Common myeloid progenitor, CD34-positive (primary cell): ENCODE measurements at regions not wholly inside any gene's neighbourhood (a gene's known extent, or its start where the extent isn't known, plus 50 kb on each side); places are given as distances from the start of the nearest gene placed in this dataset.

ENCODE experiments used
- CTCF ChIA-PET: fragments of 350-600 bp; sonication (Branson Sonifier 250); formaldehyde crosslinking; loops from one replicate; lab custom pipeline; 2021; ENCODE audit warnings: antibody characterized with exemption; lab: Charles Lee
- POLR2A ChIA-PET: fragments of 350-600 bp; sonication (Branson Sonifier 250); formaldehyde crosslinking; loops from one replicate; lab custom pipeline; 2021; ENCODE audit warnings: antibody characterized with exemption; lab: Charles Lee
- DNase-seq, 3 donors: peaks; one replicate each; pipeline versions ENCODE4 v3.0.0 to v3.0.0-alpha.2; 2013
- H3K27ac ChIP-seq, 2 experiments: 1 replicate in 1 of 2; 2 replicates in 1 of 2; pipeline ENCODE4 v1.7.0; 2013; ENCODE audit warnings: inconsistent platforms in 2 of 2, low read length in 2 of 2, mild to moderate bottlenecking in 2 of 2, low read depth in 1 of 2, moderate library complexity in 1 of 2; ENCODE audit not compliant: severe bottlenecking in 2 of 2, insufficient read depth in 1 of 2, poor library complexity in 1 of 2
- H3K27me3 ChIP-seq, 5 experiments: replicated peaks in 2 of 5; 1 replicate in 3 of 5; 2 replicates in 2 of 5; pipeline versions ENCODE4 v1.6.1 to v1.7.0; 2013; ENCODE audit warnings: low read length in 4 of 5, mild to moderate bottlenecking in 2 of 5, moderate library complexity in 2 of 5, inconsistent platforms in 1 of 5; ENCODE audit not compliant: insufficient read depth in 5 of 5, control insufficient read depth in 4 of 5
- H3K36me3 ChIP-seq, 4 experiments: 1 replicate in 2 of 4; 2 replicates in 2 of 4; pipeline versions ENCODE4 v1.6.1 to v1.7.0; 2013; ENCODE audit warnings: low read length in 3 of 4, control low read depth in 1 of 4, mild to moderate bottlenecking in 1 of 4; ENCODE audit not compliant: control insufficient read depth in 4 of 4, insufficient read depth in 4 of 4
- H3K4me1 ChIP-seq, 4 experiments: 1 replicate in 3 of 4; 2 replicates in 1 of 4; pipeline versions ENCODE4 v1.6.1 to v1.7.1; 2013; ENCODE audit warnings: low read length in 3 of 4, mild to moderate bottlenecking in 3 of 4, control low read depth in 1 of 4, inconsistent platforms in 1 of 4, moderate library complexity in 1 of 4; ENCODE audit not compliant: control insufficient read depth in 4 of 4, insufficient read depth in 4 of 4; ENCODE audit errors: control extremely low read depth in 1 of 4
- H3K4me3 ChIP-seq, 7 experiments: 1 replicate in 4 of 7; 2 replicates in 3 of 7; pipeline versions ENCODE4 v1.5.1 to v1.7.0; 2013; ENCODE audit warnings: mild to moderate bottlenecking in 7 of 7, low read length in 6 of 7, moderate library complexity in 6 of 7, inconsistent platforms in 2 of 7, low read depth in 2 of 7, control low read depth in 1 of 7; ENCODE audit not compliant: insufficient read depth in 4 of 7, control insufficient read depth in 1 of 7; ENCODE audit errors: extremely low read depth in 1 of 7
- H3K9me3 ChIP-seq, 5 experiments: 1 replicate in 4 of 5; 2 replicates in 1 of 5; pipeline versions ENCODE4 v1.6.1 to v1.7.1; 2013; ENCODE audit warnings: low read length in 4 of 5, mild to moderate bottlenecking in 2 of 5, inconsistent platforms in 1 of 5, low read depth in 1 of 5, moderate library complexity in 1 of 5; ENCODE audit not compliant: control insufficient read depth in 4 of 5, insufficient read depth in 2 of 5; ENCODE audit errors: control extremely low read depth in 1 of 5
- WGBS: methylation state at CpG from one replicate; pipeline ENCODE4 v1.1.5; 2013; ENCODE audit not compliant: insufficient coverage; 5-methylcytosine and 5-hydroxymethylcytosine counted together

DNA sequence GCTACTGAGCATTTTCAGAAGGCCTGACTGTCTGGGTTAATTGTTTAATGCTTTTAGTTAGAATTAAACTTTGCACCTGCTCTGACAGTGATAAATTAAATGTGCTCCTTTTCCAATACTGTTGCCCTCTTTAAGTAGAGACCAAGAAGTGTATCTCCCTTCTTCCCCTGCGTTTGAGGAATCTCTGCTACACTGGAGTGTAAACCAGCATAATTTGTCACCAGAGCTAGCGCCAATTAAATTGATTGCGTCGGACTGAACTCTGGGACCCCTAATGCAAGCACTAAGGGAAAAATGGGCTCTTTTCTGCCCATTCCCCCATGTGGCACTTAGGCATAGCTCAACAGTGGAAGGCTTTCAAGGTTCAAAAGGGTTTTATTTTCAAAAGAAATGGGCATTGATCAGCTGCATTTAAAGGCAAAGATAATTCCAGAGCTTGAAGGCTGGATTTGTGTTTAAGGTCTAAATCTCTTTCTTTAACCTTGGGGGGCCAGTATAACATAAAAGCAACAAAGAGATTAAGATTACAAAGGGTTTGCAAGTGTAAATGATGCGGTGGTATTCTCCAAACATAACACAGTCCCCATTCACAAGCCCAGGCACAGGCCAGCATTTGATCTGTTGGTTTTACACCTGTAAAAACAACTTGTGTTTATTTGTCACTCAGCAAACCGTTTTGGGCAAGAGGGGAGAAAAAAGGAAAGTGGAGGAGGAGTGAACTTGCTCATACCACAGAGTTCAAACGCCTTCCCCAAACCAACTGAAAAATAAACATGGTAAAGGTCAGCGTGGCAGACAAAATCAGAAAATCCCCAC is 427.6 kb downstream of the BCL11A start:
- POLR2A ChIA-PET, result no interaction called here
- DNase-seq, result no peak
- 95% methylated on average over 6 of the region's 8 CpGs for WGBS
- H3K27ac ChIP-seq, result no peak overlapping the region
- H3K9me3 ChIP-seq, result peaks cover 0 to 14% (median 4%) of the 10 kb centered on the region in 5 experiments
- CTCF ChIA-PET, result no interaction called here
- no peaks in the 10 kb centered on the region for H3K27me3 ChIP-seq
- H3K36me3 ChIP-seq, result no peaks in the 10 kb centered on the region
- no peak overlapping the region for H3K4me3 ChIP-seq
- H3K4me1 ChIP-seq, result no peaks in the 10 kb centered on the region

DNA sequence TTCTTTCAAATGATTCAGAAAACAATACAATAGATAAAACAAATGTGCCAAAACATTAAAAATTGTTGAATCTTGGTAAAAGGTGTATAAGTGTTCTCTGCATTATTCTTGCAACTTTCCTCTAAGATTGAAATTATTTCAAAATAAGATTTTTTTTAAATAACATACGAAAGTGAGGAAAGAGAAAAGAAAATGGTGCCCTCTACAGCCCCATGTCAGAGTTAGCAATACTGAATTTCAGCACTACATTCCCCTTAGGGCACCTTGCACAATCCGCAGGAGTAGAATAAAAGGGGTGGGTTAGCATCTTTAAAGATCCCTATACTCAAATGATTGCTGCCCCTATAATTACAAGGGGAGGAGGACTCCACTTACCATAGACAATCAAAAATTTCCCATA is 433.7 kb downstream of the BCL11A start:
- ChIA-PET POLR2A (no interaction called here), CTCF (no interaction called here)
- H3K9me3 ChIP-seq, result peaks cover 6 to 23% (median 9%) of the 10 kb centered on the region in 5 experiments

GRCh38 chr2:60118917-60119316 is 434.5 kb downstream of the BCL11A start:
- DNase-seq, result no peak
- Histone ChIP-seq H3K27ac (no peak overlapping the region), H3K4me1 (peaks cover 0 to 10% (median 5%) of the 10 kb centered on the region in 4 experiments), H3K27me3 (no peaks in the 10 kb centered on the region), H3K4me3 (no peak overlapping the region), H3K9me3 (peaks cover 6 to 23% (median 9%) of the 10 kb centered on the region in 5 experiments), H3K36me3 (no peaks in the 10 kb centered on the region)
- ChIA-PET CTCF (no interaction called here), POLR2A (no interaction called here)
- 100% methylated on average over 1 of the region's 1 CpG for WGBS

More for the DNA sequence above, 433.7 kb downstream of the BCL11A start:
- H3K4me1 ChIP-seq, result peaks cover 0 to 2% (median under 1%) of the 10 kb centered on the region in 4 experiments
- no peaks in the 10 kb centered on the region for H3K36me3 ChIP-seq
- H3K27ac ChIP-seq, result no peak overlapping the region
- 100% methylated on average over 1 of the region's 2 CpGs for WGBS
- H3K4me3 ChIP-seq, result no peak overlapping the region
- no peaks in the 10 kb centered on the region for H3K27me3 ChIP-seq
- no peak for DNase-seq

GRCh38 chr2:60118061-60118460 is 435.4 kb downstream of the BCL11A start:
- peaks cover 6 to 25% (median 9%) of the 10 kb centered on the region in 5 experiments for H3K9me3 ChIP-seq
- H3K27ac ChIP-seq, result no peak overlapping the region
- no peaks in the 10 kb centered on the region for H3K36me3 ChIP-seq
- ChIA-PET CTCF (no interaction called here), POLR2A (no interaction called here)
- no peaks in the 10 kb centered on the region for H3K27me3 ChIP-seq
- H3K4me3 ChIP-seq, result no peak overlapping the region
- WGBS, result 86% methylated on average over 1 of the region's 1 CpG
- H3K4me1 ChIP-seq, result peaks cover 0 to 10% (median 5%) of the 10 kb centered on the region in 4 experiments
- DNase-seq, result no peak

DNA sequence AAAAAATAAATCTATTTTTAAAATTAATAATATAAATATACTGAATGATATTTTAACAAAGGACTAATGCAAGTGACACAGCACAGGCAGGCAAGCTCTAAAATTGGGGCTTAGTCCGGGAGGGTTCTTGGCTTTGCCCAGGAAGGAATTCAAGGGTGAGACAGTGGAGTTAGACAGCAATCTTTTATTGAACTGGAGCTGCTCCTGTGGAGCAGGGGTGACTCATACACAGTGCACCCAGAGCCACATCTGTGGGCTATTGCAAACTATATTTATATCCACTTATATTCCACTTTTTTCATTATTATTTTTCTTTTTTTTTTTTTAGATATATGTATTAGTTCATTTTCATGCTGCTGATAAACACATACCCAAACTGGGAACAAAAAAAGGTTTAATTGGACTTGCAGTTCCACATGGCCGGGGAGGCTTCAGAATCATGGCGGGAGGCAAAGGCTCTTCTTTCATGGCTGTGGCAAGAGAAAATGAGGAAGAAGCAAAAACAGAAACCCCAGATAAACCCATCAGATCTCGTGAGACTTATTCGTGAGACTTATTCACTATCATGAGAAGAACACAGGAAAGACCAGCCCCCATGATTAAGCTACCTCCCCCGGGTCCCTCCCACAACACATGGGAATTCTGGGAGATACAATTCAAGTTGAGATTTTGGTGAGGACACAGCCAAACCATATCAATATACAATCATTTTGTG is 437.1 kb downstream of the BCL11A start:
- POLR2A ChIA-PET, result no interaction called here
- CTCF ChIA-PET, result no interaction called here
- H3K27me3 ChIP-seq, result no peaks in the 10 kb centered on the region
- no peaks in the 10 kb centered on the region for H3K36me3 ChIP-seq
- 93% methylated on average over 2 of the region's 6 CpGs for WGBS
- no peak overlapping the region for H3K4me3 ChIP-seq
- peak in 1 of 3 donors; percentile 19 for DNase-seq
- H3K4me1 ChIP-seq, result peaks cover 0 to 10% (median 5%) of the 10 kb centered on the region in 4 experiments
- no peak overlapping the region for H3K27ac ChIP-seq
- H3K9me3 ChIP-seq, result peaks cover 6 to 25% (median 10%) of the 10 kb centered on the region in 5 experiments

DNA sequence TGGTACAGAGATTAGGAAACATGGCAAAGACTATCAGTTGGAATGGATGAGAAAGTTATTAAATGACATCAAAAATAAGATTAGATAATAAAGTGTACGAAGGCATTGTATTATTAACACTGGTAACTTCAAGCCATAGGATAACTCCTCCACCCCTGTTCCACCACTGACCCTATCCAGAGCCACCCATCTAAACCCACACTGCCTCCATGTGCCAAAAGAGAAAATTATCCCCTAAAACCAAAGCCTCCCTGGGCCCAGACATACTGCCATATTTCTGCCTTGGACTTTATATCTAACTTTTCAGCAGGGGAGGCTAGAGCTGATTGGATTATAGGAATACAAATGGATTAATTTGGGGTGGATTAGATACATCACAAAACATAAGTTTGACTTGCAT is 443.7 kb downstream of the BCL11A start:
- Histone ChIP-seq H3K27me3 (no peaks in the 10 kb centered on the region), H3K4me3 (no peak overlapping the region), H3K36me3 (no peaks in the 10 kb centered on the region), H3K9me3 (peaks cover 0 to 10% (median 1%) of the 10 kb centered on the region in 5 experiments), H3K27ac (no peak overlapping the region), H3K4me1 (peaks cover 5 to 24% (median 16%) of the 10 kb centered on the region in 4 experiments)
- POLR2A ChIA-PET, result no interaction called here
- no CpG with 5 or more reads among the region's 1 CpG for WGBS
- CTCF ChIA-PET, result no interaction called here
- no peak for DNase-seq
